Fibroblast of the aortic adventitia (primary cell): ENCODE measurements at regions not wholly inside any gene's neighbourhood (a gene's known extent, or its start where the extent isn't known, plus 50 kb on each side); places are given as distances from the start of the nearest gene placed in this dataset.

Source experiments
- DNase-seq: peaks from one replicate; pipeline ENCODE4 v3.0.0-alpha.2; 2010; ENCODE audit warnings: low read depth
- H3K4me3 ChIP-seq: 2 replicates; pipeline ENCODE4 v1.5.1; 2011; ENCODE audit warnings: low read depth, mild to moderate bottlenecking, control low read depth, low read length, moderate library complexity
- TF ChIP-seq, protein P1 (sequence below): IDR thresholded peaks from 2 replicates; pipeline ENCODE4 v1.5.1; 2011; ENCODE audit warnings: mild to moderate bottlenecking, low read length, control low read depth, inconsistent platforms; ENCODE audit not compliant: insufficient read depth

DNA sequence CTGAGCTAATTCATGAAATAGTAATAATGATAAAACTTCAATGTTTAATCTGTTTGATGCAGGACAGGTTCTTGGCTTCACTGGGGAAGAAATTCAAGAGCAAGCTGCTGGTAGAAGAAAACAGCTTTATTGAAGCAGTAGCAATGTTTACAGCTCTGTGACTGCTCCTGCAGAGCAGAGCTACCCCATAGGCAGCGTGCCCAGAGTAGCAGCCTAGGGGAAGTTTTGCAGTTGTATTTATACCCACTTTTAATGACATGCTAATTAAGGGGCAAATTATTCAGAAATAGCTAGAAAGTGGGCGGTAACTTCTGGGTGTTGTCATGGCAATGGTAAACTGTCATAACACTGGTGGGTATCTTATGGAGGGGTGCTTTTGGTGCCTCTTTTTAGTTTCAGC lies 518.0 kb downstream of the RFPL4B start:
- TF ChIP-seq, protein P1, sequence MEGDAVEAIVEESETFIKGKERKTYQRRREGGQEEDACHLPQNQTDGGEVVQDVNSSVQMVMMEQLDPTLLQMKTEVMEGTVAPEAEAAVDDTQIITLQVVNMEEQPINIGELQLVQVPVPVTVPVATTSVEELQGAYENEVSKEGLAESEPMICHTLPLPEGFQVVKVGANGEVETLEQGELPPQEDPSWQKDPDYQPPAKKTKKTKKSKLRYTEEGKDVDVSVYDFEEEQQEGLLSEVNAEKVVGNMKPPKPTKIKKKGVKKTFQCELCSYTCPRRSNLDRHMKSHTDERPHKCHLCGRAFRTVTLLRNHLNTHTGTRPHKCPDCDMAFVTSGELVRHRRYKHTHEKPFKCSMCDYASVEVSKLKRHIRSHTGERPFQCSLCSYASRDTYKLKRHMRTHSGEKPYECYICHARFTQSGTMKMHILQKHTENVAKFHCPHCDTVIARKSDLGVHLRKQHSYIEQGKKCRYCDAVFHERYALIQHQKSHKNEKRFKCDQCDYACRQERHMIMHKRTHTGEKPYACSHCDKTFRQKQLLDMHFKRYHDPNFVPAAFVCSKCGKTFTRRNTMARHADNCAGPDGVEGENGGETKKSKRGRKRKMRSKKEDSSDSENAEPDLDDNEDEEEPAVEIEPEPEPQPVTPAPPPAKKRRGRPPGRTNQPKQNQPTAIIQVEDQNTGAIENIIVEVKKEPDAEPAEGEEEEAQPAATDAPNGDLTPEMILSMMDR = no peak
- H3K4me3 ChIP-seq = no peak overlapping the region
- no peak for DNase-seq

- H3K4me3 ChIP-seq = no peak overlapping the region
- DNase-seq = no peak
- TF ChIP-seq, protein P1 = no peak
These were observed 527.8 kb downstream of the RFPL4B start for GRCh38 chr6:112874881-112875280.

GRCh38 chr6:112877134-112878100 lies 530.3 kb downstream of the RFPL4B start:
- DNase-seq = peak; percentile 96
- no peak overlapping the region for H3K4me3 ChIP-seq
- TF ChIP-seq, protein P1 = peak; percentile 19

DNA sequence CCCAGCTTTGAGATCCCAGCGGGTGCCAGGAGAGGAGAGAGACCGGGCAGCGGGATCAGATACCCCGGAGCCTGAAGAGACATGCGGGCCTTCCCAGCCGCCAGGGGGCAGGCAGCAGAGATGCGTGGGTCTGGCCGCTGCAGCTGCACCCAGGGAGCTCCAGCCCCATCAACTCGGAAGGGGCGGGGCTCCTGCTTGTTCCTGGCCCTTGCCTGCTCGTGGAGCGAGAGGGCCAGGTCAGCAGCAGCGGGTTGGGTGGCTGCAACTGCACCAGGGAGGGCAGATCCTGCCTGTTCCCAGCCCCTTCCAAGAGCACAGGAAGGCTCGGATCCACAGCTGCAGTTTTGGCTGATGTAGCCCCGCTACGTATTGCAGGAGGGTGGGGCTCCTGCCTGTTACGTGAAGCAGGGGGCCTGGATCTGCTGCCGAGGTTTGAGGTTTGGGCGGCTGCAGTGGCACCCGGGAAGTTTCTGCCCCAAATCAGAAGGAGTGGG lies 532.8 kb downstream of the RFPL4B start:
- no peak for DNase-seq
- H3K4me3 ChIP-seq = no peak overlapping the region
- TF ChIP-seq, protein P1 = no peak

DNA sequence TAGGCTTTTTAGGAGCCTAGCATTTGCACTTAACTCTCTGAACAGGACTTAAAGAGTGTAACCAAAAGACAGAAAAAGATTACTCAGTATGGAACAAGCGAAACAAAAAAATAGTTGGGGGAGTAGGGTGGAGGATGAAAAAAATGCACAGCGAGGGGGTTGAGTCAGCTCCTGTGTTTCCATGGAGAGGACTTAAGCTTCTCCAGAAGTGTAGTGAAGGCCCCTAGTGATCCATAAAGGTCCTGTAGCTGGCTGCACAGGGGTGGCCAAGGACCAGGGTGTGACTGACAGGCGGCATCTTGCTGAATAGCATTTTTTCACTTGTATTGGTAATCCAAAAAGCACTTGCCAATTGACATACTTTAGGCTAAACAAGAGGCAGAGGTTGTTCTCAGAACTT lies 533.9 kb downstream of the RFPL4B start:
- TF ChIP-seq, protein P1 = no peak
- no peak overlapping the region for H3K4me3 ChIP-seq
- peak; percentile 47 for DNase-seq

GRCh38 chr6:112881828-112882780 lies 535.0 kb downstream of the RFPL4B start:
- DNase-seq = peak; percentile 45

More at GRCh38 chr6:112881828-112882780, 535.0 kb downstream of the RFPL4B start:
- TF ChIP-seq, protein P1 = no peak
- no peak overlapping the region for H3K4me3 ChIP-seq
